Activated CD4-positive, alpha-beta memory T cell treated with anti-CD3 and anti-CD28 coated beads, Interleukin-2, amount 10 ng/mL, durations not matched to agents 7 days and 5 days (primary cell): ENCODE measurements at regions not wholly inside any gene's neighbourhood (a gene's known extent, or its start where the extent isn't known, plus 50 kb on each side); places are given as distances from the start of the nearest gene placed in this dataset.
"Not testable (repeated sequence)": the region's sequence is repeated elsewhere in the genome, so short reads cannot be mapped to it uniquely, and the experiment has no call there.

Experiments
- CTCF ChIA-PET: fragments of 350-600 bp; sonication (Branson Sonifier 250); formaldehyde crosslinking; loops from one replicate; lab custom pipeline; 2021; ENCODE audit warnings: antibody characterized with exemption, inconsistent platforms; lab: Charles Lee
- POLR2A ChIA-PET: fragments of 350-600 bp; sonication (Branson Sonifier 250); formaldehyde crosslinking; loops from one replicate; lab custom pipeline; 2021; ENCODE audit warnings: antibody characterized with exemption; lab: Charles Lee
- DNase-seq: peaks from one replicate; pipeline ENCODE4 v3.0.0-alpha.2; 2020
- H3K27ac Mint-ChIP-seq: one replicate; pipeline ENCODE4 v1.8.0; 2021; ENCODE audit warnings: mild to moderate bottlenecking, mixed read lengths
- H3K27me3 Mint-ChIP-seq: one replicate; pipeline ENCODE4 v1.8.0; 2021; ENCODE audit warnings: mixed read lengths
- H3K36me3 Mint-ChIP-seq: one replicate; pipeline ENCODE4 v1.8.0; 2021; ENCODE audit warnings: low read depth, mixed read lengths
- H3K4me1 Mint-ChIP-seq: one replicate; pipeline ENCODE4 v1.8.0; 2021; ENCODE audit warnings: mixed read lengths
- H3K4me3 Mint-ChIP-seq: one replicate; pipeline ENCODE4 v1.8.0; 2021; ENCODE audit warnings: mild to moderate bottlenecking, mixed read lengths
- H3K9me3 Mint-ChIP-seq: one replicate; pipeline ENCODE4 v1.8.0; 2021; ENCODE audit warnings: mixed read lengths

DNA sequence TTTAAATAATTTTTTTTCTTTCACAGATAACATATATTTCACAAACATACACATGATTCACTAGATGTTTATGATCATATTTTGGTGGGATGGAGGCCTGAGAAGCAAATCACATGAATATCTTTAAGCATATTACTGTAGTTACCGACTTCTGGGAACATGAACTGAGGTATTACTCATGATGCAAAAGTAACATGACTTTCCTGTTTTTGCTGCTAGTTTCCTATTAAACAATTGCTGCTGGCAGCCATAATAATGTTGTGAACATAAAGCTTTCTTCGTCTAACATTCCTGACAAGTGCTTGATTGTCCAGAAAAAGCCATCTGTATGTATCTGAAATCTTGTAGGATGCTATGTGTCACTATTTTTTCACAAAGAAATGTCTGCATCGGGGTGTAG is 145.4 kb downstream of the MTX2 start:
- Mint-ChIP-seq H3K27me3 (peaks cover 21% of the 10 kb centered on the region), H3K9me3 (no peaks in the 10 kb centered on the region), H3K27ac (no peak overlapping the region), H3K4me1 (no peaks in the 10 kb centered on the region), H3K36me3 (no peaks in the 10 kb centered on the region), H3K4me3 (no peak overlapping the region)
- DNase-seq = no peak
- CTCF ChIA-PET = no interaction called here
- POLR2A ChIA-PET = no interaction called here

DNA sequence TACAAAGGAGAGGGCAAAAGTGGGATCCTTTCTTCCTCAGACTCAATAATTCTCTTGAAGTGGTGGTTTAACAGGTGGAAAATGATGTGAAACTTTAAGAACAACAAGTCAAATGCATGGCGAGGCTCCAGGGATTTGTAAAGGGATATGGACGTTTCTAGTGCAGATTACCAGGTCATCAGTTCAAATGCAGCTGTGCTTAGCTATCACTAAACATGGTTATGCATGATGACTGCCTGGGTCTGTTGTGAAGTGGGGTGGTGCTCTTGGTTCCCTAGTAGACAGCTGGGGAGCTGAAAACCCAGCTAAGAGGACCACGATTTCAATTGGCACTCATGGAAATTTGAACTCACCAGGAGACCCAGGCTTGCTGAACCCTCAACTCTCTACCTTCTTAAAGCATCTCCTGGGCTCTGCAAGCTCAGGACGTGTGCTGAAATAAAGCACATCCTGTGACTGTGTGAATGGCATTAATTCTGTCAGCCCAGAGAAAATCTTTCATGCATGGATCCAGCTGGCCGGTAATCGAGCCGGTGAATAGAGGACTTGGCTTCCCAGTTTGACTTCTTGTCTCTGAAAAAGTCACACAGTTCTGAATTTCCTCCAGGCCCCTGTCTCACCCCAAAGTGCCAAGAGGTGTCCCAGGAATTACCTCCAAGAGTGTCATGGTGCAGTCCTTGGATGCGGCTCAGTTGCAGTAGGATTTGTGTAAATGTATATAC is 146.1 kb downstream of the MTX2 start:
- H3K36me3 Mint-ChIP-seq = no peaks in the 10 kb centered on the region
- no peak for DNase-seq
- no peaks in the 10 kb centered on the region for H3K4me1 Mint-ChIP-seq
- H3K27me3 Mint-ChIP-seq = peaks cover 16% of the 10 kb centered on the region
- POLR2A ChIA-PET = no interaction called here
- H3K27ac Mint-ChIP-seq = no peak overlapping the region
- H3K4me3 Mint-ChIP-seq = no peak overlapping the region
- H3K9me3 Mint-ChIP-seq = no peaks in the 10 kb centered on the region
- CTCF ChIA-PET = no interaction called here

DNA sequence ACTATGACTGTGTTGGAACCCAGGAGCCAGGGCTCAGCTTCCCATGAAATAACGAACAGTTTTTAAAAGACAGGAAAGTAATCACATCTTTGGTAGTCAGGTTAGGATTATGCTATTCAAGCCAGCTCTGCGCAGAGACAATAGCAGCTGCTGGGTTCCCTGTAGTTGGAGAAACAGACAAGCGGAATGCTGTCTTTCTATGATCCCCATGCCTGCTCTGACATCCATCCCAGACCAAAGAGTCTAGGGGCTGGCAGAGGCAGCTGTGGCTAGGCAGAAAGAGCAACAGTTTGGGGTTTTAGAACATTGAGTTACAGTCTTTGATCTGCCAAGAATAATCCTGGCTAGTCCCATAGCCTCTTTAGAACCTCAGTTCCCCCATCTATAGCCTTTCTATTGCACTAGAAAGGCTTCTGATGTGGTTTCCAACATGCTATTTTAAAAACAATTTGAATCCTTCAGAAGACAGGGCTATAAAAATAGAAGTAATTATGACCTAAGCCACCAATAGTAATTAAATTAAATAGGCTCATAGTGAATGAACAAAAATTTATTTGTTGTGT is 146.8 kb downstream of the MTX2 start:
- ChIA-PET CTCF (no interaction called here), POLR2A (no interaction called here)
- Mint-ChIP-seq H3K4me1 (no peaks in the 10 kb centered on the region), H3K9me3 (no peaks in the 10 kb centered on the region), H3K27me3 (peaks cover 16% of the 10 kb centered on the region), H3K27ac (no peak overlapping the region), H3K4me3 (no peak overlapping the region), H3K36me3 (no peaks in the 10 kb centered on the region)
- DNase-seq = no peak

DNA sequence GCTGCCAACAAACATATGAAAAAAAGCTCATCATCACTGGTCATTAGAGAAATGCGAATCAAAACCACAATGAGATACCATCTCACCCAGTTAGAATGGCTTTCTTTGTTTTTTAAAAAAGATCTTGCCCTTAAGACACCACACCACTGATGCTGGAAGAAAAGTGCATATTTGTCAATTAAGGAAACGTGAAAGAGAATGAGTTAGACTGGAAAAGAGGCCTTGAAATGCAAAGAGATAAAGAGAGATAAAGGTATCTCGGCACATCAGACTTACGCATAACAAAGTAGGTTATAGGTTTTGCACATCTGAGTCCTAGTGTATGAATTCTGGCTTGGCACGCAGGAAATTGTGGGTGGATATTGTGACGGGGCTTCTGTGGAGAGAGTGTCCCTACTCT is 149.5 kb downstream of the MTX2 start:
- CTCF ChIA-PET = no interaction called here

DNA sequence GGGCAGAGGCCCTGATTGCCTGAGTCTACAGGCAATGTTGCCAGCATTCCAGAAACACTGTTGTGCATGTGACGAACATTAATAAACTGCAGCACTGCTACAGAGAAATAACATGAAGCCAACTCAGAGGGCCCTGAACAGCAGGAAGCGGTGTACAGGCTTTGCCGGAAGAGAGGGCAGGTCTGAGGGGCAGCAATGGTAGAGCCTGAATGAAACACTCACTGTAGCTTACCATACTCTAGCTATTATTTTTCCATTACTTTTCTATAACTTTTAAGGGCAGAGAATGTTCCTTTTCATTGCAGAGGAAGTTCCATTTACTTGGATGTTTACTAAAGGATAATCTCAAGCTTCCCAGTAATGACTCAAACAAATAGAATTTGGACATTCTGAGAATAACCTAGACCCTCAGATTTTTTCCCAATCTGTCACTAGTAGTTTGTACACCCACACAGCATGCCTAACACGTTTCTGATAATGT is 150.4 kb downstream of the MTX2 start:
- ChIA-PET POLR2A (no interaction called here), CTCF (no interaction called here)
- DNase-seq = no peak
- no peaks in the 10 kb centered on the region for H3K9me3 Mint-ChIP-seq
- no peak overlapping the region for H3K4me3 Mint-ChIP-seq
- H3K36me3 Mint-ChIP-seq = no peaks in the 10 kb centered on the region
- H3K4me1 Mint-ChIP-seq = no peaks in the 10 kb centered on the region
- no peak overlapping the region for H3K27ac Mint-ChIP-seq
- peaks cover 12% of the 10 kb centered on the region for H3K27me3 Mint-ChIP-seq

More for the DNA sequence above, 149.5 kb downstream of the MTX2 start:
- no peak for DNase-seq
- H3K36me3 Mint-ChIP-seq = no peaks in the 10 kb centered on the region
- H3K9me3 Mint-ChIP-seq = no peaks in the 10 kb centered on the region
- H3K4me1 Mint-ChIP-seq = no peaks in the 10 kb centered on the region
- POLR2A ChIA-PET = no interaction called here
- H3K27ac Mint-ChIP-seq = no peak overlapping the region
- peaks cover 11% of the 10 kb centered on the region for H3K27me3 Mint-ChIP-seq
- no peak overlapping the region for H3K4me3 Mint-ChIP-seq

DNA sequence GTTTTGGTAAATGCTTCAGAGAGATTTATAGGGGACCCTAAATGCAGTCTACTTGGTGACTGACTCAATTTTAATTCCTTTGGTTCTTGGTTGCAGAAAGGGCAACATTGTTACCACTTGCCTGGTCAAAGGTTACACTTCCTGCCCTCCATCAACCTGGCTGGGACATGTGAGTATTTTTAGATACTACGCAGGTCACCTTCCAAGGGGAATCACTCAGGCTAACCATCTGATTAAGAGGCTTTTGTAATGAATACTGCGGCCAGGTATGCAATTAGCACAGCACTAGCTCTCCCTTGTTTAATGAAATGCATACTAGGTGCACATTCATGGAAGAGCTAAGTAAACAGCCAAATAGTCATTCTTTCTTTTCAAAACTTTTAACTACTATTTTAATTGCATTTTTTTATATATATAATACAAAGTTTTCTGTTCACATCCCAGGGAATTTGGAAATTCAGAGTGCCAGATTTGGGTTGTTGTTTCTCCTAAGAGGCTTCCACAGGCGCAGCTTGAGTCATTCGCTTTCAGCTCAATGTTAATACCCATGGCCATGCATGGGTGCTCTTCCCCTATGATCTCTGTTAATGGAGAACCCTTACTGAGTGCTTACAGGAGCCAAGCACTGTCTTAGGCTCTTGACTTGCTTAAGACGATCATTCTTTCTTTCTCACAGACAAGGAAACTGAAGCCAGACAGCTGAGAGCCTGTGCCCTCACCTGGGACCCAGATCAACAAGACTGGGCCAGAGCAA is 152.2 kb downstream of the MTX2 start:
- Mint-ChIP-seq H3K27me3 (peaks cover 8% of the 10 kb centered on the region), H3K4me1 (no peaks in the 10 kb centered on the region), H3K36me3 (no peaks in the 10 kb centered on the region), H3K27ac (no peak overlapping the region), H3K4me3 (no peak overlapping the region), H3K9me3 (no peaks in the 10 kb centered on the region)
- ChIA-PET POLR2A (no interaction called here), CTCF (no interaction called here)
- DNase-seq = no peak

DNA sequence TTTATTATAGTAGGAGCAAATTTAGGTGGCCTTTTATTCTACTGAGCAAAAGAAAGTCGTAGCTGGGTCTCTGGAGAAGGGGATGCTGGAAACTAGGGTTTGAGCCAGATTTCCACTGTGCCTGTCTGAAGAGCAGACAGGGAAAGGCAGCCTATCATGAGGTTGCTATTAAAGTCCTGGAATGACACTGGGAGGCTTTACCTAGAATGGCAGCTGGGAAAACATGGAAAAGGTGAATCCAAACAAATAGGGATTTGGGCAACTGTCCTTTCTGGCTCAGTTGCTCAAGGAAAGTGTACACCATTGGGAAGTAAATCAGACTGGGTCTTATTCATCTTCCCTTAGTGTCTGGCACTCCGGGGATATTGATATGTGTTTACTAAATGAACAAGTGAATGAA is 154.6 kb downstream of the MTX2 start:
- Mint-ChIP-seq H3K27ac (no peak overlapping the region), H3K27me3 (peaks cover 5% of the 10 kb centered on the region), H3K4me3 (no peak overlapping the region), H3K4me1 (no peaks in the 10 kb centered on the region), H3K36me3 (no peaks in the 10 kb centered on the region), H3K9me3 (no peaks in the 10 kb centered on the region)
- ChIA-PET CTCF (interaction anchor here (1.5 to 2.8 kb wide), 2 partner anchors 31 to 131 kb away, joined by 3 to 8 read pairs; no protein-coding TSS in a partner anchor), POLR2A (no interaction called here)
- no peak for DNase-seq

DNA sequence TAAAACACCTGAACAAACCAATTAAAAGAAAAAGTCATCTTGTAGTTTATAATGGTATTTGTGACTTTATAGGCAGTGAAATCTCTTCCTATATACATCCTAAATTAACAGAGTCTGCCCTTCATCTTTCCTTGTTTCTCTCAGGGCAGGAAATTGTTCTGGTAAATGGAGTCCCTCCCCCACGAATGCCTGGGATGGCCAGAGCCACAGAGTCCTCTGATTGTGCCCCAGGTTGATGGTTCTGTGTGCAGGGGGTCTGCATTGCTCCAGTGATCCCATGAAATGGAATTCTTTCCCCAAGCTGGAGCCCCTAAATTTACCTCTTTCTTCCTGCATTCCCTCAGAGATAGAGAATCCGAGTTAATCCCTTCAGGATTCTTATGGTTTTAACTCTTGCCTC is 155.5 kb downstream of the MTX2 start:
- DNase-seq = no peak
- POLR2A ChIA-PET = no interaction called here
- H3K4me1 Mint-ChIP-seq = no peaks in the 10 kb centered on the region
- CTCF ChIA-PET = interaction anchor here (1.5 to 2.8 kb wide), 2 partner anchors 30 to 130 kb away, joined by 3 to 8 read pairs; no protein-coding TSS in a partner anchor
- H3K36me3 Mint-ChIP-seq = no peaks in the 10 kb centered on the region
- H3K27ac Mint-ChIP-seq = no peak overlapping the region
- no peaks in the 10 kb centered on the region for H3K9me3 Mint-ChIP-seq
- no peak overlapping the region for H3K4me3 Mint-ChIP-seq
- peaks cover 5% of the 10 kb centered on the region for H3K27me3 Mint-ChIP-seq

DNA sequence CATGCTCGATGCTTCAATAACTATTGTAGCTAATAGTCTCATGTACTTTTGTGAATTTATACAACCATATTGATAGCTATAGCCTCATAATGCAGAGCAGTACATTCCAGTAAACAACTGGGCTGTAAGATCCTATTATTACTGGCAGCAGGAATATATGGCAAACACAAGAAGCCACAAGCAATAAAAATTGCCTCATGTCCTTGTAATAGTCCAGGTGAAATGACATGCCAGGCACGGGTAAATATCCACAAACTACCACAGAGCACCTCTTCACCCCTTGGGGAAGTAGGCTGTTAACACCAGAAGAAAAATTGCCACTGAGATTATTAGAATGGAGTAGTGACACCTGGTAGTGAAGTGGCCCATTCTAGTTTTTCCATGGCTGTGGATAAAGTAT is 158.3 kb downstream of the MTX2 start:
- DNase-seq = no peak
- POLR2A ChIA-PET = no interaction called here

DNA sequence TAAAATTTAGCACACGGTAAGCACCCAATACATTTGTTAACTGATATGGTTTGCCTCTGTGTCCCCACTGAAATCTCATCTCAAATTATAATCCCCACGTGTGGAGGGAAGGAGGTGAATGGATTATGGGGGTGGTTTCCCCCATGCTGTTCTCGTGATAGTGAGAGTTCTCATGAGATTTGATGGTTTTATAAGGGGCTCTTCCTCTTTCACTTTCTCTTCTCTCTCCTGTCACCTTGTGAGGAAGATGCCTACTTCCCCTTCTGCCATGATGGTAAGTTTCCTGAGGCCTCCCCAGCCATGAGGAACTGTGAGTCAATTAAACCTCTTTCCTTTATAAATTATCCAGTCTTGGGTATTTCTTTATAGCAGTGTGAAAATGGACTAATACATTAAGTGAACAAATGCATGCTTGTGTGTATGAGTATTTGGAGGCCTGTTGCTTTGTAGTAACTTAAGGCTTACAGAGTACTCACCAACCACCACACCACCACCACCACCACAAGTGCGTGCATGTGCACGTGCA is 159.8 kb downstream of the MTX2 start:
- H3K36me3 Mint-ChIP-seq, H3K9me3 Mint-ChIP-seq, CTCF ChIA-PET, POLR2A ChIA-PET, H3K27me3 Mint-ChIP-seq, DNase-seq, H3K4me1 Mint-ChIP-seq, H3K27ac Mint-ChIP-seq, H3K4me3 Mint-ChIP-seq: not testable (repeated sequence)

More for the DNA sequence above, 158.3 kb downstream of the MTX2 start:
- no peaks in the 10 kb centered on the region for H3K4me1 Mint-ChIP-seq
- H3K9me3 Mint-ChIP-seq = no peaks in the 10 kb centered on the region
- no peak overlapping the region for H3K4me3 Mint-ChIP-seq
- peaks cover 5% of the 10 kb centered on the region for H3K27me3 Mint-ChIP-seq
- CTCF ChIA-PET = no interaction called here
- H3K27ac Mint-ChIP-seq = no peak overlapping the region
- H3K36me3 Mint-ChIP-seq = no peaks in the 10 kb centered on the region

DNA sequence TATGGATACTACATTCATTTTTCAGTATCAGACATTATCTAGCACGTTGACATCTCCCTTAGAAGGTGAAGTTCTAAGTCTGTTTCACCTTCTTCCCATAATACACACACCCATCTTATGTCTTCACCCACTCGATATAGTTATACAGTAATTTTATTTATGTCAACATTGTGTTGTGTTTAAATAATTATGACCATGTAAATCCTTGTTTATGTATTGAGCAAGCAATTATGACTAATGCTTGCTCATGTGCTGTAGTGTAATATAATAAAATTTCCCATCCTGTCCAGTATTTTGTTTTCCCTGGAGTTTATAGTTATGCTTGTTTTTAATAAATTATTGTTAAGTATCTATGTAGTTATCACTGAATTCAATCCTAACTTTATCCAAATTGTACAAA is 163.2 kb downstream of the MTX2 start:
- H3K4me1 Mint-ChIP-seq = no peaks in the 10 kb centered on the region
- H3K9me3 Mint-ChIP-seq = no peaks in the 10 kb centered on the region
- ChIA-PET CTCF (interaction anchor here (0.9 kb wide), 1 partner anchor 22 kb away, joined by 5 read pairs; no protein-coding TSS in a partner anchor), POLR2A (no interaction called here)
- H3K4me3 Mint-ChIP-seq = no peak overlapping the region
- no peaks in the 10 kb centered on the region for H3K36me3 Mint-ChIP-seq
- DNase-seq = no peak
- peaks cover 10% of the 10 kb centered on the region for H3K27me3 Mint-ChIP-seq
- no peak overlapping the region for H3K27ac Mint-ChIP-seq

DNA sequence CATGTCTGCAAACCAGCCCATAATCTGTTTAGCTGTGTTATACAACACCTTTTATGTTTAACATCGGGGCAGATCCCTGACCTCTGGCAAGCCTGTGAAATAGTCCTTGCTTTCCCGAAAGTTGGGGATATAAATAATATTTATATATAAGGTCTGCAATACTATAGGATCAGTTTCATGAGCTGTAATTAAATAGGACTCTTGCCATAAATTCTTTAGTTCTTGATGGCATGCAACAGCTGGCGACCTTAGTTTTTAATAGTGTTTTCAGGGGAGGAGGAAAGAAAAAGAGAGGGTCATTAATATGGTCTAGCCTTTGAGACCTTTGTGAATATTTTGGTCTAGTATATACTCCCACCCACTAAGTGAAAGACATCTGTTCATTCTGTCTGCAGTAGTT is 166.5 kb downstream of the MTX2 start:
- H3K27me3 Mint-ChIP-seq = peaks cover 14% of the 10 kb centered on the region
- no peak overlapping the region for H3K4me3 Mint-ChIP-seq
- CTCF ChIA-PET = no interaction called here
- H3K27ac Mint-ChIP-seq = no peak overlapping the region
- no peaks in the 10 kb centered on the region for H3K9me3 Mint-ChIP-seq
- no peaks in the 10 kb centered on the region for H3K4me1 Mint-ChIP-seq
- POLR2A ChIA-PET = no interaction called here
- no peaks in the 10 kb centered on the region for H3K36me3 Mint-ChIP-seq
- DNase-seq = no peak

DNA sequence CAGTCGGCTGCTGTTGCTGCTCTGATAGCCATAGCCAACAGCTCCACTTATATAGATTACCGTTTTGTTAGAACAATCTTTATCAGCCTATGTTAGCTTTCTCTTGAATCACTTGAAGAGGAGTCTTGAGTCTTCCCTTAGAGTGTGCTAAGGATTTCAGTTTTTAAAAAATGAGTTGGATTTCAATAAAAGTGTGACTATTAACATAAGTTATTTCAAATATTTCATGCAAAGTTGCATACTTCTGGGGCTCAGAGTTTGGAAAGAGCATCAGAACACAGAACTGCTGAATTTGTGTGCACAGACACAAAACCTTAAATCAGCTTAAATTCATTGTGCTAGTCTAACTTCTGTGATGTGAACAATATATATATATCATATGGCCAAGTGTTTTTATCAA is 174.7 kb downstream of the MTX2 start:
- ChIA-PET CTCF (interaction anchor here (0.7 to 3.9 kb wide), 3 partner anchors 11 to 207 kb away, joined by 3 to 22 read pairs (median 5); no protein-coding TSS in a partner anchor), POLR2A (no interaction called here)
- Mint-ChIP-seq H3K4me3 (no peak overlapping the region), H3K36me3 (no peaks in the 10 kb centered on the region), H3K27me3 (peaks cover 4% of the 10 kb centered on the region), H3K9me3 (no peaks in the 10 kb centered on the region), H3K27ac (no peak overlapping the region), H3K4me1 (peaks cover 2% of the 10 kb centered on the region)
- no peak for DNase-seq
